Progenitor cell of endocrine pancreas (in vitro differentiated cells): ENCODE measurements at regions not wholly inside any gene's neighbourhood (a gene's known extent, or its start where the extent isn't known, plus 50 kb on each side); places are given as distances from the start of the nearest gene placed in this dataset.
A peak's percentile ranks its signal among the peaks of the same experiment; 100 is the strongest.

Source experiments
- DNase-seq: peaks from one replicate; pipeline ENCODE4 v3.0.0; 2021; ENCODE audit warnings: low spot score; ENCODE audit not compliant: unreplicated experiment
- H3K27ac Mint-ChIP-seq: 2 replicates; pipeline ENCODE4 v1.8.0; 2021; ENCODE audit warnings: mild to moderate bottlenecking, moderate library complexity, mixed read lengths
- H3K27me3 Mint-ChIP-seq: 2 replicates; pipeline ENCODE4 v1.8.0; 2021; ENCODE audit warnings: mixed read lengths
- H3K36me3 Mint-ChIP-seq: 2 replicates; pipeline ENCODE4 v1.8.0; 2022; ENCODE audit warnings: mixed read lengths; ENCODE audit not compliant: insufficient read depth
- H3K4me1 Mint-ChIP-seq: 2 replicates; pipeline ENCODE4 v1.8.0; 2021; ENCODE audit warnings: low read depth, mixed read lengths
- H3K4me3 Mint-ChIP-seq: 2 replicates; pipeline ENCODE4 v1.8.0; 2021; ENCODE audit warnings: low read depth, mild to moderate bottlenecking, moderate library complexity, mixed read lengths
- H3K9me3 Mint-ChIP-seq: 2 replicates; pipeline ENCODE4 v1.8.0; 2021; ENCODE audit warnings: low read depth, mixed read lengths
- TF ChIP-seq, protein P1 (sequence below): fragments of 200-600 bp; sonication (generic); IDR thresholded peaks from one replicate; pipeline ENCODE4 v1.5.0; 2021; ENCODE audit warnings: antibody characterized with exemption, mild to moderate bottlenecking; ENCODE audit not compliant: unreplicated experiment

DNA sequence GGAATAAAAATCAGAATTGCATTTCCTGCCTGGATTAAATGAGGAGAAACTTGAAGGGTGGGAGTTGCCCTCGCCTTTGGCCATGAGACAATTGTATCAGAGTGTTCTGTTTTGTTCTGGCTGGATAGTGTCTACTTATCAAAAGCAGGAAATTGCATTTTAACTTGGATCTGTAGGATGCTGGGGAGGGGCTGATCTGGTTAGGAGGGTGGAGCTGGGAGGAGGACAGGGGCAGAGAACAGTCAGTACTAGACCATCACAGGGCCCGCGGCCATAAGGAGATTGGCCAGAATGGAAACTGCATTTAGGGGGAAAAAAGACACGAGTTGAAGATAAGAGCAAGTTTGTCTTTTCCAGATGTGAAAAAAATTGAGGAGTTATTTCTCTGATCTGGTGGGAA, 199.1 kb upstream of the POU3F3 start:
- Mint-ChIP-seq H3K27me3 (peaks cover 38% of the 10 kb centered on the region), H3K9me3 (no peaks in the 10 kb centered on the region), H3K4me1 (peaks cover 3% of the 10 kb centered on the region), H3K27ac (no peak overlapping the region), H3K36me3 (no peaks in the 10 kb centered on the region), H3K4me3 (no peak overlapping the region)
- TF ChIP-seq, protein P1, sequence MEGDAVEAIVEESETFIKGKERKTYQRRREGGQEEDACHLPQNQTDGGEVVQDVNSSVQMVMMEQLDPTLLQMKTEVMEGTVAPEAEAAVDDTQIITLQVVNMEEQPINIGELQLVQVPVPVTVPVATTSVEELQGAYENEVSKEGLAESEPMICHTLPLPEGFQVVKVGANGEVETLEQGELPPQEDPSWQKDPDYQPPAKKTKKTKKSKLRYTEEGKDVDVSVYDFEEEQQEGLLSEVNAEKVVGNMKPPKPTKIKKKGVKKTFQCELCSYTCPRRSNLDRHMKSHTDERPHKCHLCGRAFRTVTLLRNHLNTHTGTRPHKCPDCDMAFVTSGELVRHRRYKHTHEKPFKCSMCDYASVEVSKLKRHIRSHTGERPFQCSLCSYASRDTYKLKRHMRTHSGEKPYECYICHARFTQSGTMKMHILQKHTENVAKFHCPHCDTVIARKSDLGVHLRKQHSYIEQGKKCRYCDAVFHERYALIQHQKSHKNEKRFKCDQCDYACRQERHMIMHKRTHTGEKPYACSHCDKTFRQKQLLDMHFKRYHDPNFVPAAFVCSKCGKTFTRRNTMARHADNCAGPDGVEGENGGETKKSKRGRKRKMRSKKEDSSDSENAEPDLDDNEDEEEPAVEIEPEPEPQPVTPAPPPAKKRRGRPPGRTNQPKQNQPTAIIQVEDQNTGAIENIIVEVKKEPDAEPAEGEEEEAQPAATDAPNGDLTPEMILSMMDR: no peak
- no peak for DNase-seq

DNA sequence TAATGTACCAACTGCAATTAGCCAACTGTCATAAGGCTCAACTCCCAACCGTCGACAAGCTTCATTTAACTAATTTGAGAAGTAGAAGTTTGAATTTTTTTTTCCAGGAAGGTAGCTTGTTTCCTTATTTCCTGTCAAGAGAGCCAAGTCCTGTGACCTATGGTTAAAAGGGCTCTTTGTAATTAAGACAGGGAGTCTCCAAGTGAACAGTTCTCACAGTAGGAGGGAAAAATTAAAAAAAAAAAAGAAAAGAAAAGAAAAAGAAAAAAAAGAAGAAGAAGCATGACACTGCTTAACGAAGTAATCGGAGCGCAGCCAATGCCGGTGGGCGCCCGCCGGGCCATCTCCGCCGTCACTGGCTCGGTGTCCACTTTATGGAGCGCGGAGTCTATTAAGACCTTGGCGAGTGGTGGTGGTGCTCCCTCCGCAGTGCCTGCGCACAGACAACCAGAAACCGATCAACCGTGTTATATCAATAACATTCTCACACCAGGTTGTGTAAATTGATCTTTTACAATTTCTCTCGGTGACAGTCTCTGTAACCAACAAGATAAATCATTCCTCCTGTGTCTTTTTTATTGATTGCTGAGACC, 197.2 kb upstream of the POU3F3 start:
- Mint-ChIP-seq H3K9me3 (no peaks in the 10 kb centered on the region), H3K27me3 (peaks cover 45% of the 10 kb centered on the region), H3K36me3 (no peaks in the 10 kb centered on the region), H3K27ac (no peak overlapping the region), H3K4me3 (no peak overlapping the region), H3K4me1 (peaks cover 3% of the 10 kb centered on the region)
- DNase-seq: no peak
- TF ChIP-seq, protein P1: no peak

DNA sequence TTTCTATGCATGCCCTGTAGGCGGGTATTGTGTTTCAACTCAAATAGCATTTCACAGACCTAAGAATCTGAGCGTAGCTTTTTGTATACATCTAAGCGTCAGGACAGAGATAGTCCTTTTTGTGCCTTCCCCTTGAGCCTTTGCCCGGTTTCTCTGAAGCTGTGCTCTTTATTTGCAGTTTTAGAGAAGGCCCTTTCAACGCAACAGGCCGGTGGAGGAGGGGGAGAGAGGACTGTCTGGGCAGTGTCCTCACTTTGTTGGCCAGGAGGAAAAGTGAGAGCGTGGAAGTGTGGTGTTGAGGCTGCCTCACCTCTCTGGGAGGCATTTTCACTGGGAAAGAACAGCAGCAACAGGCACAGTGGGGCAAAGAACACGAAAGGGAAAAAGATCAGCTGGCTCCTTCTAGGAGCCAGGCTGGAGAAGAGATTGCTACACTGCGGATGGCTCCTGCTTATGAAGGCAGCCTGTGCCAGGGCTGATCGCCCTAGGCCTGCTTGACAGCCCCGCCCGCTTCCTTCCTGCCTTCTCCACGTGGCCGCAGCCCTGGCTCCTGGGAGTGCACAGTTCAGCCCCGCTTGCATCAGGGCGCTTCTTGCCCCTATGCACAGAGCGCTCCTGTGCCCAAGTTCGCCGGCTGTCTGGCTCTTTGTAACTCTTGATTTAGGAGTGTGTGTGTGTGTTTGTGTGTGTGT, 195.6 kb upstream of the POU3F3 start:
- no peaks in the 10 kb centered on the region for H3K36me3 Mint-ChIP-seq
- H3K27me3 Mint-ChIP-seq: peaks cover 45% of the 10 kb centered on the region
- H3K9me3 Mint-ChIP-seq: no peaks in the 10 kb centered on the region
- DNase-seq: no peak
- TF ChIP-seq, protein P1: no peak
- H3K4me3 Mint-ChIP-seq: peak overlapping the region; percentile 44
- peaks cover 8% of the 10 kb centered on the region for H3K4me1 Mint-ChIP-seq
- H3K27ac Mint-ChIP-seq: peak overlapping the region; percentile 26

- peak overlapping the region; percentile 52 for H3K27ac Mint-ChIP-seq
- TF ChIP-seq, protein P1: no peak
- H3K9me3 Mint-ChIP-seq: no peaks in the 10 kb centered on the region
- H3K27me3 Mint-ChIP-seq: peaks cover 42% of the 10 kb centered on the region
- H3K36me3 Mint-ChIP-seq: no peaks in the 10 kb centered on the region
- peaks cover 8% of the 10 kb centered on the region for H3K4me1 Mint-ChIP-seq
- peak overlapping the region; percentile 68 for H3K4me3 Mint-ChIP-seq
- no peak for DNase-seq
These were observed 194.9 kb upstream of the POU3F3 start for GRCh38 chr2:104658904-104659591.

DNA sequence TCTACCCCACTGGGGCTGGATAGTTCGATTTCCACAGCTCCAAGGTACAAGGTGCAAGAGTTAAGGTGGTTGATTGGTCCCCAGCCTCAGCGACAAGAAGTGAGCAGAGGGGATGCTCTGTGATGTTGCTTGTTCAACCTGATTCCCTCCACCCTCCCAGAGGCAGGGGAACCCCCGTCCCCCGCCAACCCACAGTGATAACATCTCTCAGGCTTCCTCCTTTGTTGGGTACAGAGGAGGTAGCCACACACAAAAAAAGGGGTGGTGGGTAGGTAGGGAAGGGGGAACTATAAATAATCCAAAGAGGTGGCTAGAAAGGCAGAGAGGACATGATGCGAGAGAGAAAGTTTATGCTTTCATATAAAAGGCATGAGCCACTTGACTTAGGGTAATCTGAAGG, 192.9 kb upstream of the POU3F3 start:
- Mint-ChIP-seq H3K9me3 (no peaks in the 10 kb centered on the region), H3K4me3 (no peak overlapping the region), H3K36me3 (no peaks in the 10 kb centered on the region), H3K4me1 (peaks cover 19% of the 10 kb centered on the region), H3K27me3 (peaks cover 36% of the 10 kb centered on the region), H3K27ac (no peak overlapping the region)
- DNase-seq: no peak
- TF ChIP-seq, protein P1: no peak
